Natural killer cell (primary cell): ENCODE measurements at regions not wholly inside any gene's neighbourhood (a gene's known extent, or its start where the extent isn't known, plus 50 kb on each side); places are given as distances from the start of the nearest gene placed in this dataset.

ENCODE experiments used
- ATAC-seq, 3 donors: fragments of 150-1000 bp in 2 of 3; fragments of 200-7000 bp in 1 of 3; cut with Tn5 transposase; 1 replicate in 1 of 3; 2 replicates in 2 of 3; pipeline ENCODE4 v1.10.0; 2021; ENCODE audit warnings: mild to moderate bottlenecking in 2 of 3, moderate library complexity in 2 of 3
- DNase-seq, 2 donors: peaks; one replicate each; pipeline versions ENCODE4 v3.0.0 to v3.0.0-alpha.2; 2013 to 2021; ENCODE audit warnings: mixed read lengths in 1 of 2
- H3K27ac ChIP-seq: one replicate; pipeline ENCODE4 v1.5.1; 2013; ENCODE audit warnings: mild to moderate bottlenecking, low read length
- H3K27me3 ChIP-seq: one replicate; pipeline ENCODE4 v1.6.1; 2013; ENCODE audit warnings: low read length; ENCODE audit not compliant: control insufficient read depth, insufficient read depth
- H3K36me3 ChIP-seq: one replicate; pipeline ENCODE4 v1.6.1; 2013; ENCODE audit warnings: low read length; ENCODE audit not compliant: control insufficient read depth, insufficient read depth
- H3K4me1 ChIP-seq: one replicate; pipeline ENCODE4 v1.6.1; 2013; ENCODE audit warnings: low read length; ENCODE audit not compliant: control insufficient read depth, insufficient read depth
- H3K4me3 ChIP-seq: one replicate; pipeline ENCODE4 v1.5.1; 2013; ENCODE audit warnings: low read length
- H3K9me3 ChIP-seq: one replicate; pipeline ENCODE4 v1.6.1; 2013; ENCODE audit warnings: low read length; ENCODE audit not compliant: control insufficient read depth, insufficient read depth
- H3K27ac Mint-ChIP-seq, 2 donors: one replicate each; pipeline ENCODE4 v1.8.0; 2022; ENCODE audit warnings: mild to moderate bottlenecking in 2 of 2, mixed read lengths in 2 of 2, moderate library complexity in 1 of 2
- H3K27me3 Mint-ChIP-seq, 2 donors: one replicate each; pipeline ENCODE4 v1.8.0; 2022; ENCODE audit warnings: low read depth in 2 of 2, mixed read lengths in 2 of 2
- H3K36me3 Mint-ChIP-seq: one replicate; pipeline ENCODE4 v1.8.0; 2022; ENCODE audit warnings: mixed read lengths
- H3K4me1 Mint-ChIP-seq, 2 donors: one replicate each; pipeline ENCODE4 v1.8.0; 2022; ENCODE audit warnings: mixed read lengths in 2 of 2
- H3K4me3 Mint-ChIP-seq: one replicate; pipeline ENCODE4 v1.8.0; 2022; ENCODE audit warnings: mild to moderate bottlenecking, moderate library complexity, mixed read lengths
- H3K9me3 Mint-ChIP-seq, 2 donors: one replicate each; pipeline ENCODE4 v1.8.0; 2022; ENCODE audit warnings: mixed read lengths in 2 of 2
- WGBS: methylation state at CpG from one replicate; pipeline ENCODE4 v1.1.7; 2013; ENCODE audit warnings: missing lambda C conversion rate; ENCODE audit not compliant: insufficient coverage; 5-methylcytosine and 5-hydroxymethylcytosine counted together
- intact Hi-C: fragments of 100-400 bp; cut with micrococcal nuclease; formaldehyde crosslinking; loops from one replicate; pipeline ENCODE4 v1.14.2; 2022
- TF ChIP-seq, protein P1 (sequence below): fragments of 200-600 bp; IDR thresholded peaks from one replicate; pipeline ENCODE4 v1.8.0; 2022; ENCODE audit warnings: antibody characterized with exemption

- Mint-ChIP-seq H3K9me3 (no peaks in the 10 kb centered on the region), H3K4me3 (no peak overlapping the region), H3K4me1 (no peaks in the 10 kb centered on the region), H3K27ac (no peak overlapping the region), H3K27me3 (no peaks in the 10 kb centered on the region), H3K36me3 (no peaks in the 10 kb centered on the region)
- ATAC-seq (no peak), DNase-seq (no peak)
- WGBS = 74% methylated on average over 2 of the region's 2 CpGs
- TF ChIP-seq, protein P1, sequence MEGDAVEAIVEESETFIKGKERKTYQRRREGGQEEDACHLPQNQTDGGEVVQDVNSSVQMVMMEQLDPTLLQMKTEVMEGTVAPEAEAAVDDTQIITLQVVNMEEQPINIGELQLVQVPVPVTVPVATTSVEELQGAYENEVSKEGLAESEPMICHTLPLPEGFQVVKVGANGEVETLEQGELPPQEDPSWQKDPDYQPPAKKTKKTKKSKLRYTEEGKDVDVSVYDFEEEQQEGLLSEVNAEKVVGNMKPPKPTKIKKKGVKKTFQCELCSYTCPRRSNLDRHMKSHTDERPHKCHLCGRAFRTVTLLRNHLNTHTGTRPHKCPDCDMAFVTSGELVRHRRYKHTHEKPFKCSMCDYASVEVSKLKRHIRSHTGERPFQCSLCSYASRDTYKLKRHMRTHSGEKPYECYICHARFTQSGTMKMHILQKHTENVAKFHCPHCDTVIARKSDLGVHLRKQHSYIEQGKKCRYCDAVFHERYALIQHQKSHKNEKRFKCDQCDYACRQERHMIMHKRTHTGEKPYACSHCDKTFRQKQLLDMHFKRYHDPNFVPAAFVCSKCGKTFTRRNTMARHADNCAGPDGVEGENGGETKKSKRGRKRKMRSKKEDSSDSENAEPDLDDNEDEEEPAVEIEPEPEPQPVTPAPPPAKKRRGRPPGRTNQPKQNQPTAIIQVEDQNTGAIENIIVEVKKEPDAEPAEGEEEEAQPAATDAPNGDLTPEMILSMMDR = no peak
- no peak overlapping the region for H3K27ac ChIP-seq
- H3K36me3 ChIP-seq = no peaks in the 10 kb centered on the region
- H3K4me3 ChIP-seq = no peak overlapping the region
- intact Hi-C loops = no loop called here
- H3K4me1 ChIP-seq = no peaks in the 10 kb centered on the region
- H3K27me3 ChIP-seq = no peaks in the 10 kb centered on the region
- no peaks in the 10 kb centered on the region for H3K9me3 ChIP-seq
Measured at GRCh38 chr1:106975944-106976343, 80.5 kb upstream of the PRMT6 start.

DNA sequence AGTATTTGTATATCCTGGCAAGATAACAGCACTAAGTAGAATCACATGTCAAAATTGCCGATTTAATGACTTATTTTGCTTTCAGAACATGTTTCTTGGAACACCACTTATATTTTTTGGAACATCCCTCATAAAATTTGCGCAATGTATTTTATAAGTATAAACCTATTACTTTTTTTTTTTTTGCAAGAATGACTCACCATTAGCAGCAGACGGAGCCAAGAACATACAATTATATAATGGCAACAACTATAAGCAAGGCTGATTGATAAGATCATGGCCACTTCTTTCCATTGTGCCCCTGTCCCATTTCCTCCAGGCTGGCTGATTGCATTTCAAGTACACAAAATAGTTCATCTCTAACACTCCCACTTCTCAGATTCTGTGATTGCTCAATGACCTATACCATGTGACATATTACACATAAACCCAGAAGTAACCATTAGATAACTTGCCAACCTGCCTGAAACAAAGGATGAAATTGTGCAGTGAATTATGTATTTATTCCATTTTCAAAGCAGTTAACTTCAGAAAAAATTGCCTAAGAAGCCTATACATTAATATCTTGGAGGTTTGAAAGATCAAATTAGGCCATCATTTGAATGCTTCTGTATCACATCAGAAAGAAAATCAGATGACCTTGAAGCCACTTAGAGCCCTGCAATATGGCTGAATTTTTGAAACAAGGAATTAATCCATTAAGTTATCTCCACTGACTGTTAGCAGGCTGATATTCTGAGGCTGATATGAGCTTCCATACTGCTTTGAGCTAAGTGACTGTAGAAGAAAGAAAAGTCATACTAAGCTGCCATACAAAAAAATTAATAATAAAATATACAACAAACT is 77.8 kb upstream of the PRMT6 start:
- ATAC-seq (no peak), DNase-seq (no peak)
- TF ChIP-seq, protein P1 = no peak
- Histone ChIP-seq H3K27ac (no peak overlapping the region), H3K36me3 (no peaks in the 10 kb centered on the region), H3K9me3 (no peaks in the 10 kb centered on the region), H3K4me3 (no peak overlapping the region), H3K4me1 (no peaks in the 10 kb centered on the region), H3K27me3 (no peaks in the 10 kb centered on the region)
- no peaks in the 10 kb centered on the region for H3K4me1 Mint-ChIP-seq
- 90% methylated on average over 1 of the region's 3 CpGs for WGBS
- intact Hi-C loops = no loop called here
- H3K9me3 Mint-ChIP-seq = no peaks in the 10 kb centered on the region
- no peaks in the 10 kb centered on the region for H3K36me3 Mint-ChIP-seq
- no peak overlapping the region for H3K27ac Mint-ChIP-seq
- no peak overlapping the region for H3K4me3 Mint-ChIP-seq
- no peaks in the 10 kb centered on the region for H3K27me3 Mint-ChIP-seq

DNA sequence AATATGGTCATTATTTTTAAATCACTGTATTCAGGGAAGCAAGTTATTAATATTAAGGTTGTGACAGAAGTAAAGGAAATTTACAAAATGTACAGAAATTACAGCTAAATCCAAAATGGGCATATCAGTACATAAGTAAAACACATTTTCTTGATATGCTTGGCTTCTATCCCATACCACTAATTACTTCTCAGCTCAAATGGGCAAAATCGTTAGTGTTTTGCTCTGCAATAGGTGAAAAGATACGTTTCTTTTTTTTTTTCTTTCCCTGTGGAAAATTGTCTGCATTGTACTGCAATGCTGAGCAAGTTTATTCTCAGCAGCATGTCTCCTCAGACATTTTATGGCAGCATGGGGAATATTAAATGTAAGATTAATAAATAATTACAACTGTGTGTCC is 77.1 kb upstream of the PRMT6 start:
- WGBS = 87% methylated on average over 2 of the region's 2 CpGs
- Histone ChIP-seq H3K36me3 (no peaks in the 10 kb centered on the region), H3K4me1 (no peaks in the 10 kb centered on the region), H3K27ac (no peak overlapping the region), H3K9me3 (no peaks in the 10 kb centered on the region), H3K4me3 (no peak overlapping the region), H3K27me3 (no peaks in the 10 kb centered on the region)
- TF ChIP-seq, protein P1 = no peak
- DNase-seq (no peak), ATAC-seq (no peak)
- Mint-ChIP-seq H3K9me3 (no peaks in the 10 kb centered on the region), H3K4me3 (no peak overlapping the region), H3K4me1 (no peaks in the 10 kb centered on the region), H3K27ac (no peak overlapping the region), H3K36me3 (no peaks in the 10 kb centered on the region), H3K27me3 (no peaks in the 10 kb centered on the region)
- intact Hi-C loops = no loop called here

- intact Hi-C loops = no loop called here
- H3K27me3 Mint-ChIP-seq = no peaks in the 10 kb centered on the region
- H3K4me1 Mint-ChIP-seq = no peaks in the 10 kb centered on the region
- no peaks in the 10 kb centered on the region for H3K36me3 Mint-ChIP-seq
- H3K27me3 ChIP-seq = no peaks in the 10 kb centered on the region
- H3K4me3 ChIP-seq = no peak overlapping the region
- H3K4me3 Mint-ChIP-seq = no peak overlapping the region
- no peaks in the 10 kb centered on the region for H3K9me3 Mint-ChIP-seq
- TF ChIP-seq, protein P1 = no peak
- H3K27ac ChIP-seq = no peak overlapping the region
- H3K9me3 ChIP-seq = no peaks in the 10 kb centered on the region
- DNase-seq = no peak
- no peak overlapping the region for H3K27ac Mint-ChIP-seq
- H3K36me3 ChIP-seq = no peaks in the 10 kb centered on the region
- WGBS = 73% methylated on average over 1 of the region's 3 CpGs
- no peak for ATAC-seq
- no peaks in the 10 kb centered on the region for H3K4me1 ChIP-seq
Measured at GRCh38 chr1:106980121-106980520, 76.4 kb upstream of the PRMT6 start.
